Keratinocyte (primary cell): ENCODE measurements at regions not wholly inside any gene's neighbourhood (a gene's known extent, or its start where the extent isn't known, plus 50 kb on each side); places are given as distances from the start of the nearest gene placed in this dataset.

Experiments
- DNase-seq: peaks from one replicate; pipeline ENCODE4 v3.0.0-alpha.2; 2011; ENCODE audit warnings: low read depth, missing footprints, low spot score
- FAIRE-seq: peaks from 2 replicates; lab custom pipeline; 2011; peaks lifted over from hg19 to GRCh38; lab: Jason Lieb, UNC
- H2AFZ ChIP-seq: 2 replicates; pipeline ENCODE4 v1.6.0; 2012; ENCODE audit warnings: low read length, control low read depth, inconsistent platforms; ENCODE audit not compliant: control insufficient read depth
- H3K27ac ChIP-seq: 2 replicates; pipeline ENCODE4 v1.5.1; 2011; ENCODE audit warnings: low read length; ENCODE audit not compliant: control insufficient read depth, insufficient read depth
- H3K27me3 ChIP-seq: 3 replicates; pipeline ENCODE4 v1.6.0; 2011; ENCODE audit warnings: low read length; ENCODE audit not compliant: control insufficient read depth, insufficient read depth; ENCODE audit errors: extremely low read depth
- H3K36me3 ChIP-seq, 2 experiments: 2 replicates in 1 of 2; 3 replicates in 1 of 2; pipeline ENCODE4 v1.5.1; 2011; ENCODE audit warnings: low read length in 2 of 2, mild to moderate bottlenecking in 1 of 2; ENCODE audit not compliant: control insufficient read depth in 2 of 2, insufficient read depth in 2 of 2; ENCODE audit errors: extremely low read depth in 1 of 2
- H3K4me1 ChIP-seq: 3 replicates; pipeline ENCODE4 v1.5.1; 2011; ENCODE audit warnings: low read length; ENCODE audit not compliant: control insufficient read depth, insufficient read depth; ENCODE audit errors: extremely low read depth
- H3K4me2 ChIP-seq: 3 replicates; pipeline ENCODE4 v1.6.0; 2011; ENCODE audit warnings: low read depth, low read length; ENCODE audit not compliant: control insufficient read depth, insufficient read depth; ENCODE audit errors: extremely low read depth
- H3K4me3 ChIP-seq, 3 experiments: fragments of 200-600 bp in 1 of 3; sonication (generic) in 1 of 3; 2 replicates in 2 of 3; 3 replicates in 1 of 3; pipeline ENCODE4 v1.5.1; 2011 to 2016; ENCODE audit warnings: low read length in 3 of 3, mild to moderate bottlenecking in 3 of 3, control low read depth in 2 of 3, inconsistent platforms in 1 of 3, low read depth in 1 of 3, mixed read lengths in 1 of 3, mixed run types in 1 of 3, moderate library complexity in 1 of 3; ENCODE audit not compliant: control insufficient read depth in 2 of 3, insufficient read depth in 2 of 3; ENCODE audit errors: extremely low read depth in 1 of 3
- H3K79me2 ChIP-seq: 2 replicates; pipeline ENCODE4 v1.6.0; 2012; ENCODE audit warnings: low read length; ENCODE audit not compliant: control insufficient read depth, insufficient read depth
- H3K9ac ChIP-seq: 3 replicates; pipeline ENCODE4 v1.6.0; 2011; ENCODE audit warnings: low read length; ENCODE audit not compliant: control insufficient read depth, insufficient read depth; ENCODE audit errors: extremely low read depth
- H3K9me1 ChIP-seq: 3 replicates; pipeline ENCODE4 v1.6.0; 2011; ENCODE audit warnings: low read length; ENCODE audit not compliant: control insufficient read depth, insufficient read depth; ENCODE audit errors: extremely low read depth
- H3K9me3 ChIP-seq: 2 replicates; pipeline ENCODE4 v1.5.1; 2012; ENCODE audit warnings: low read depth, low read length; ENCODE audit not compliant: control insufficient read depth
- H4K20me1 ChIP-seq: 3 replicates; pipeline ENCODE4 v1.6.0; 2011; ENCODE audit warnings: low read length; ENCODE audit not compliant: control insufficient read depth, insufficient read depth; ENCODE audit errors: extremely low read depth
- CTCF ChIP-seq, 3 experiments: IDR thresholded peaks in 1 of 3; conservative IDR thresholded peaks in 1 of 3; optimal IDR thresholded peaks in 1 of 3; 2 replicates in 2 of 3; 3 replicates in 1 of 3; pipeline versions ENCODE3 to v1.5.1; 2011; ENCODE audit warnings: low read length in 3 of 3, mild to moderate bottlenecking in 3 of 3, moderate library complexity in 2 of 3, control low read depth in 1 of 3, inconsistent platforms in 1 of 3; ENCODE audit not compliant: insufficient read depth in 2 of 3; ENCODE audit errors: extremely low read depth in 1 of 3
- EZH2 ChIP-seq: IDR thresholded peaks from one replicate; pipeline ENCODE4 v1.6.1; 2012; ENCODE audit warnings: inconsistent platforms, mild to moderate bottlenecking, low read length, moderate library complexity
- dilution Hi-C: fragments of 300-500 bp; cut with MboI; formaldehyde crosslinking; loops from one replicate; pipeline ENCODE4 v1.7.0; 2020; ENCODE audit warnings: low sequenced_read_pairs; ENCODE audit not compliant: extremely low pct_ligation_motif_present

- H3K4me3 ChIP-seq: no peak overlapping the region
- H2AFZ ChIP-seq: no peak overlapping the region
- TF ChIP-seq EZH2 (no peak), CTCF (optimal IDR thresholded peaks at IDR 0.05 in 1 of 3, IDR thresholded peaks at IDR 0.05 in 1 of 3, conservative IDR thresholded peaks at IDR 0.05 in 1 of 3; ENCODE audit: extremely low read depth in 1 of 3, insufficient read depth in 2 of 3, low read length in 3 of 3) (no peak)
- no peaks in the 10 kb centered on the region for H3K27me3 ChIP-seq
- no peaks in the 10 kb centered on the region for H3K79me2 ChIP-seq
- DNase-seq: no peak
- no peak for FAIRE-seq
- no peaks in the 10 kb centered on the region for H3K9me1 ChIP-seq
- dilution Hi-C loops: no loop called here
- H3K4me1 ChIP-seq: no peaks in the 10 kb centered on the region
- H4K20me1 ChIP-seq: no peaks in the 10 kb centered on the region
- no peaks in the 10 kb centered on the region for H3K36me3 ChIP-seq
- no peak overlapping the region for H3K9ac ChIP-seq
- H3K27ac ChIP-seq: no peak overlapping the region
- no peaks in the 10 kb centered on the region for H3K9me3 ChIP-seq
- no peak overlapping the region for H3K4me2 ChIP-seq
Observed at GRCh38 chr2:2708575-2709430, 377.7 kb upstream of the MYT1L start.

DNA sequence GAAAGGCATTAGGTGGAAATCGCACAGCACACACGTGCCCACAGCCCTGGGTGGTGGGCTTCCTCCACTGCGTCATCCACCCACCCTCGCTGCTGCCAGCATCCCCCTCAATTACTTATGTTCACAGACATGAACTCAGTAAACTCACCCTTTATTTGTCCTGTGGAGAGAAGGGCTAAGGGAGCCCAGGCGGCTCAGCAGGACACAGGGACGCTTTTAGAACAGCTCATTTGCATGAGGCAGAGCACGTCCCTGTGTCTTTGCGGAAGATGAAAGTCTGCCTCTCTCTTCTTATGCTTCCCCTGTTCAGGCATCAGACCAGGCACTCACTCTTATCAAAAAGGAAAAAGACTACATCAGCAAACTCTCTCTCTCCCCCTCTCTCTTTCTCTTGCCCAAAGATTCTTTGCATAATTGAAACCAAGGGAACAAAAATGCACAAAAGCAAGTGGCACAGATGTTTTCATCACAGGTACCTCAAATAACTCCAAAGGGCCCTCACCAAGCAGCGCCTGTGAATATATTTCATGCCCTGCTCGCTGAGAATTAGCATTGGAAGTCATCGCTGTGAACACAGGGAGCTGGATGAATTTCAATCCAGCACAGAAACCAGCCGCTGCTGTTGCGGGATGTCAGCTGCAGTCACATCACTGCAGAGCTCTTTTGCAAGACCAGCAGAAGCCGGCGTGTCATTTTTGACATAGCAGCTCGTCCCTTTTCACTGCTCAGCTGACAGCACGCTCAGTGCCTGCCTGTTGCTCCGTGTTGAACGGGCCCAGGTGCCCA is 376.3 kb upstream of the MYT1L start:
- Histone ChIP-seq H3K9me3 (no peaks in the 10 kb centered on the region), H3K27me3 (no peaks in the 10 kb centered on the region), H3K36me3 (no peaks in the 10 kb centered on the region), H3K4me3 (no peak overlapping the region), H3K27ac (no peak overlapping the region), H2AFZ (no peak overlapping the region), H3K4me1 (no peaks in the 10 kb centered on the region), H3K9ac (no peak overlapping the region), H3K4me2 (no peak overlapping the region), H4K20me1 (no peaks in the 10 kb centered on the region), H3K79me2 (no peaks in the 10 kb centered on the region), H3K9me1 (no peaks in the 10 kb centered on the region)
- TF ChIP-seq EZH2: no peak
- TF ChIP-seq CTCF (optimal IDR thresholded peaks at IDR 0.05 in 1 of 3, IDR thresholded peaks at IDR 0.05 in 1 of 3, conservative IDR thresholded peaks at IDR 0.05 in 1 of 3; ENCODE audit: extremely low read depth in 1 of 3, insufficient read depth in 2 of 3, low read length in 3 of 3): no peak
- no peak for DNase-seq
- no peak for FAIRE-seq
- dilution Hi-C loops: no loop called here
